Astrocyte (in vitro differentiated cells and primary cell): ENCODE measurements at regions not wholly inside any gene's neighbourhood (a gene's known extent, or its start where the extent isn't known, plus 50 kb on each side); places are given as distances from the start of the nearest gene placed in this dataset.

Experiments
- EZH2 ChIP-seq: IDR thresholded peaks from 2 replicates; pipeline ENCODE4 v1.6.1; 2012; ENCODE audit warnings: mild to moderate bottlenecking, low read length, inconsistent platforms; ENCODE audit not compliant: insufficient read depth
- TF ChIP-seq, protein P1 (sequence below): IDR thresholded peaks from 2 replicates; pipeline ENCODE4 v1.5.1; 2011; ENCODE audit warnings: low read depth, mild to moderate bottlenecking, inconsistent platforms, low read length, moderate library complexity; ENCODE audit not compliant: insufficient read depth

DNA sequence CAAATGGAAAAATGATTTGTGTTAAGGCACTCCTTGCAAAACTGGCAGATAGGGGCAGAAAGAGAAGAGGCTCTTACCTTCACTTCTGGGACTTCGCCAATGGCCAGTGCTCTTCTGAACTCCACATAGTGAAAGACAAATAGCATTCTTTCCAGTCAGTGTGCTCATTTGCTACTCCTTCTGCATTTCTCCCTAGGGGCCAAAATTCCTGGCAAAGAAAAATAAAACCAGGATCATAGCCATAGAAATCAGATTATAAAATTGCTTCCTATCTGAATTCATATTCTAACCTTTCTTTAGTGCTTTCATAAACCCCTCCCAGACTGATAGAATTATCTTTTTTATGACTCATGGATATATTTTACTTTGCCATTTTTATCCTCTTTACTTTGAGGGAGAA is 56.9 kb upstream of the PELI1 start:
- TF ChIP-seq, protein P1, sequence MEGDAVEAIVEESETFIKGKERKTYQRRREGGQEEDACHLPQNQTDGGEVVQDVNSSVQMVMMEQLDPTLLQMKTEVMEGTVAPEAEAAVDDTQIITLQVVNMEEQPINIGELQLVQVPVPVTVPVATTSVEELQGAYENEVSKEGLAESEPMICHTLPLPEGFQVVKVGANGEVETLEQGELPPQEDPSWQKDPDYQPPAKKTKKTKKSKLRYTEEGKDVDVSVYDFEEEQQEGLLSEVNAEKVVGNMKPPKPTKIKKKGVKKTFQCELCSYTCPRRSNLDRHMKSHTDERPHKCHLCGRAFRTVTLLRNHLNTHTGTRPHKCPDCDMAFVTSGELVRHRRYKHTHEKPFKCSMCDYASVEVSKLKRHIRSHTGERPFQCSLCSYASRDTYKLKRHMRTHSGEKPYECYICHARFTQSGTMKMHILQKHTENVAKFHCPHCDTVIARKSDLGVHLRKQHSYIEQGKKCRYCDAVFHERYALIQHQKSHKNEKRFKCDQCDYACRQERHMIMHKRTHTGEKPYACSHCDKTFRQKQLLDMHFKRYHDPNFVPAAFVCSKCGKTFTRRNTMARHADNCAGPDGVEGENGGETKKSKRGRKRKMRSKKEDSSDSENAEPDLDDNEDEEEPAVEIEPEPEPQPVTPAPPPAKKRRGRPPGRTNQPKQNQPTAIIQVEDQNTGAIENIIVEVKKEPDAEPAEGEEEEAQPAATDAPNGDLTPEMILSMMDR: no peak
- no peak for TF ChIP-seq EZH2
